ENCODE measurements at regions not wholly inside any gene's neighbourhood (a gene's known extent, or its start where the extent isn't known, plus 50 kb on each side); places are given as distances from the start of the nearest gene placed in this dataset.

- Histone ChIP-seq H3K9me3 (ENCODE audit: control insufficient read depth, insufficient read depth, low read length) (no peaks in the 10 kb centered on the region; the same call in none of the 2 replicates), H3K27ac (ENCODE audit: low read depth, low read length) (no peak overlapping the region), H3K27me3 (ENCODE audit: control insufficient read depth, insufficient read depth, low read length) (no peaks in the 10 kb centered on the region), H3K4me3 (ENCODE audit: low read depth, low read length) (no peak overlapping the region)
- TF ChIP-seq, protein P1, sequence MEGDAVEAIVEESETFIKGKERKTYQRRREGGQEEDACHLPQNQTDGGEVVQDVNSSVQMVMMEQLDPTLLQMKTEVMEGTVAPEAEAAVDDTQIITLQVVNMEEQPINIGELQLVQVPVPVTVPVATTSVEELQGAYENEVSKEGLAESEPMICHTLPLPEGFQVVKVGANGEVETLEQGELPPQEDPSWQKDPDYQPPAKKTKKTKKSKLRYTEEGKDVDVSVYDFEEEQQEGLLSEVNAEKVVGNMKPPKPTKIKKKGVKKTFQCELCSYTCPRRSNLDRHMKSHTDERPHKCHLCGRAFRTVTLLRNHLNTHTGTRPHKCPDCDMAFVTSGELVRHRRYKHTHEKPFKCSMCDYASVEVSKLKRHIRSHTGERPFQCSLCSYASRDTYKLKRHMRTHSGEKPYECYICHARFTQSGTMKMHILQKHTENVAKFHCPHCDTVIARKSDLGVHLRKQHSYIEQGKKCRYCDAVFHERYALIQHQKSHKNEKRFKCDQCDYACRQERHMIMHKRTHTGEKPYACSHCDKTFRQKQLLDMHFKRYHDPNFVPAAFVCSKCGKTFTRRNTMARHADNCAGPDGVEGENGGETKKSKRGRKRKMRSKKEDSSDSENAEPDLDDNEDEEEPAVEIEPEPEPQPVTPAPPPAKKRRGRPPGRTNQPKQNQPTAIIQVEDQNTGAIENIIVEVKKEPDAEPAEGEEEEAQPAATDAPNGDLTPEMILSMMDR (IDR thresholded peaks at IDR 0.05; ENCODE audit: low read depth, low read length), result no peak
- POLR2A ChIA-PET, result no interaction called here
- no peak for DNase-seq (ENCODE audit: low read depth, low spot score)
- CTCF ChIA-PET, result no interaction called here
These were observed 141.2 kb downstream of the URI1 start for GRCh38 chr19:30083125-30083681.

DNA sequence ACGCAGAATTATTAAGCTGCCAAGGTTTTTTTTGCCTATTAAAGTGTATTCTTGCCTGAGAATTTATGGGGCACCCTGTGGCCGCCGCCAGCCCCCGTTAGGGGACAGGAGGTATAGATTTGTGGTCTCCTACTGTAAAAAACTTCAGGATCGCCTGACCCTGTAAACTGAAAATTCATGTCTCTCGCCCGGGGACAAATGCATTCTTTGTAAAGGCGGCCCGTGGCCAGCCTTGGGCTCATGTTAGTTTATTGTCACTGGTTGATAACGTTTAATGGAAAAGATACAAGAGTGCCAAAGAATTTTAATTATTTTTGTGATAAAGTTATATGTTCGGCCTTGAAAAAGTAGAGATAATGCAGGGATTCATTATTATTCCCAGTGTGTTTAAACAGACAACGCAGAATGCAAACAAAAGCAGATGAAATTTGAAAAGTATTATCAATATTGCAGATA, 141.7 kb downstream of the URI1 start:
- TF ChIP-seq, protein P1 (IDR thresholded peaks at IDR 0.05; ENCODE audit: low read depth, low read length), result no peak
- DNase-seq (ENCODE audit: low read depth, low spot score), result no peak
- Histone ChIP-seq H3K27me3 (ENCODE audit: control insufficient read depth, insufficient read depth, low read length) (no peaks in the 10 kb centered on the region), H3K9me3 (ENCODE audit: control insufficient read depth, insufficient read depth, low read length) (no peaks in the 10 kb centered on the region; the same call in none of the 2 replicates), H3K4me3 (ENCODE audit: low read depth, low read length) (no peak overlapping the region), H3K27ac (ENCODE audit: low read depth, low read length) (no peak overlapping the region)
- CTCF ChIA-PET, result no interaction called here
- POLR2A ChIA-PET, result no interaction called here

GRCh38 chr19:30084390-30084819, 142.4 kb downstream of the URI1 start:
- Histone ChIP-seq H3K27me3 (ENCODE audit: control insufficient read depth, insufficient read depth, low read length) (no peaks in the 10 kb centered on the region), H3K4me3 (ENCODE audit: low read depth, low read length) (no peak overlapping the region), H3K27ac (ENCODE audit: low read depth, low read length) (no peak overlapping the region), H3K9me3 (ENCODE audit: control insufficient read depth, insufficient read depth, low read length) (peaks cover 4% of the 10 kb centered on the region)
- CTCF ChIA-PET, result interaction anchor here (0.7 kb wide), 1 partner anchor 368 kb away, joined by 5 read pairs; no protein-coding TSS in a partner anchor
- POLR2A ChIA-PET, result no interaction called here
- TF ChIP-seq, protein P1 (IDR thresholded peaks at IDR 0.05; ENCODE audit: low read depth, low read length), result no peak
- no peak for DNase-seq (ENCODE audit: low read depth, low spot score)

- ChIA-PET CTCF (interaction anchor here (0.7 kb wide), 1 partner anchor 369 kb away, joined by 5 read pairs; no protein-coding TSS in a partner anchor), POLR2A (no interaction called here)
- Histone ChIP-seq H3K9me3 (ENCODE audit: control insufficient read depth, insufficient read depth, low read length) (peaks cover 5% of the 10 kb centered on the region), H3K27me3 (ENCODE audit: control insufficient read depth, insufficient read depth, low read length) (no peaks in the 10 kb centered on the region), H3K4me3 (ENCODE audit: low read depth, low read length) (no peak overlapping the region), H3K27ac (ENCODE audit: low read depth, low read length) (no peak overlapping the region)
- no peak for DNase-seq (ENCODE audit: low read depth, low spot score)
- TF ChIP-seq, protein P1 (IDR thresholded peaks at IDR 0.05; ENCODE audit: low read depth, low read length), result no peak
These were observed 143.4 kb downstream of the URI1 start for GRCh38 chr19:30085394-30085793.

- CTCF ChIA-PET, result no interaction called here
- POLR2A ChIA-PET, result no interaction called here
- Histone ChIP-seq H3K9me3 (ENCODE audit: control insufficient read depth, insufficient read depth, low read length) (peaks cover 5% of the 10 kb centered on the region), H3K4me3 (ENCODE audit: low read depth, low read length) (no peak overlapping the region), H3K27me3 (ENCODE audit: control insufficient read depth, insufficient read depth, low read length) (no peaks in the 10 kb centered on the region), H3K27ac (ENCODE audit: low read depth, low read length) (no peak overlapping the region)
- no peak for DNase-seq (ENCODE audit: low read depth, low spot score)
- TF ChIP-seq, protein P1 (IDR thresholded peaks at IDR 0.05; ENCODE audit: low read depth, low read length), result no peak
These were observed 144.2 kb downstream of the URI1 start for GRCh38 chr19:30086220-30086619.

Data from AG04450 (cell line).